GM19035 (cell line): ENCODE measurements at regions not wholly inside any gene's neighbourhood (a gene's known extent, or its start where the extent isn't known, plus 50 kb on each side); places are given as distances from the start of the nearest gene placed in this dataset.
"Not testable (repeated sequence)": the region's sequence is repeated elsewhere in the genome, so short reads cannot be mapped to it uniquely, and the experiment has no call there.

Experiments used
- ATAC-seq: cut with Tn5 transposase; IDR thresholded peaks from one replicate; pipeline ENCODE4 v1.9.1; 2021; ENCODE audit not compliant: unreplicated experiment

- ATAC-seq = no peak
Observed at GRCh38 chr1:38198099-38198498, 151.5 kb upstream of the POU3F1 start.

DNA sequence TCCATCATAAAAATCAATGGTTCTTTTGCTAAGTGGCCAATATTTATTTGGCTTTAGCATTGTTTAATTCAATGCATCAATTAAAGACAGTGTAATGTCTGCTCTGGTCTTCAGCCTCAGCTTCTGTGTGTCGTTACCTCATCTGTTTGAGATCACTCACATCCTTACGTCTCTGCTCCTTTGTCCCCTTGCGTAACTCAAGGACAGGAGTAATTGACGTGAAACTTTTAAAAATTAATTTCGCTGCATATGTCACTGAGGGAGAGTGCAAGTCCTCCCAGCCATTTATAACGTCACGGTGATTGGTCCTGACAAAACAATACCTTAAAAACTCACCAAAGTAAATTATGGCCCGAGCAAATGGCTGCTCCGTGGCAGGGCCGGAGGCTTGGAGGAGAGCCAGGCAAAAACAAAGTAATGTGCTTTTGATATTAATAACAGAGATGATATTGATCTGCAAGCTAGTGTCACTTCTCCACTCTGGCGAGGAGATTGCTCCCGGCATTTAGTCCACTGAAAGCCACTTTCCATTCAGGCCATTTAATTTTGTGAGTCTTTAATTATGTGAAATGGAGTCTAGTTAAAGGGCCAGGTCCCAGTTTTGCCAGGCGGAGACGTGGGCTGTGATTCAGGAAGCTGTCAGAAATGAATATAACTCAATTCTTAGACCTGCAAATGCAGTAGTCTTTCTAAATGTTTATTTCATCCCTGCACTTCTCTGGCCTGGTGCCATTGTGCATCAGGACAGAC, 150.9 kb upstream of the POU3F1 start:
- ATAC-seq = no peak

DNA sequence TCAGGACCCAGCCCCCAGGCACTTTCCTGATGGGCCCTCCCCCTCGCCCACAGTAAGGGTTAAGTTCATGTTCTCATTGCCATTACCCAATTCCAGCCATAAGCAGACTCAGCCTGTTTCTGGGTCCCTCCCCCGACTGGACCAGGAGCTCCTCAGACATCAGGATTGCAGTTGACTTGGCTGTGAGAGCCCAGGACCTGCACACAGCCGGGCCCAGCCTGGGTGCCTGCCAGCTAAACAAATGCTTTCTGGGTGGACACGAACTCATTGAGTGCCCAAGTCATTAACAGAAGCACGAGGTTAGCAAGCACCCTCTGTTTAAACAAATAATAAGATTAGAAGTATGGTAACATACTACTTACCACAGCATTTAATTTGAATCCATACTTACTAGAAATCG, 147.9 kb upstream of the POU3F1 start:
- no peak for ATAC-seq

DNA sequence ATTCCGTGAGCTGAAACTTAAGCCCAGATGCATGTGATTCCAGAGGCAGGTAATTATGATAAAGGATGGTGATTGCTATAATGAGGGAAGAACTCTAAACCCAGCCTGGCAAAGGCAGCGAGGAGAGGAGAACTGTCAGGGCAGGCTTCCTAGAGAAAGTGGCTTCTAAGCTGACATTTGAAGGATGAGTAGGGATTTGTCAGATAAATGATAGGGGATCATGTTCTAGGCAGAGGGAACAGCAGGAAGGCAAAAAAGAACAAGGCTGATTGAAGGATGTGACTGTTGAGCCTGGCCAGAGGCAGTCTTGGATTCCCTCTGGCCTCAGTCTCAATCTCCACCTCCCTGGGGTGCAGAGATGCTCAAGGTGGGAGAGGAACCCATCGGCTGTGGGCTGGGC, 146.4 kb upstream of the POU3F1 start:
- ATAC-seq = no peak

- ATAC-seq = no peak
Observed at GRCh38 chr1:38191461-38191860, 144.9 kb upstream of the POU3F1 start.

GRCh38 chr1:38190983-38191382, 144.4 kb upstream of the POU3F1 start:
- ATAC-seq = no peak

DNA sequence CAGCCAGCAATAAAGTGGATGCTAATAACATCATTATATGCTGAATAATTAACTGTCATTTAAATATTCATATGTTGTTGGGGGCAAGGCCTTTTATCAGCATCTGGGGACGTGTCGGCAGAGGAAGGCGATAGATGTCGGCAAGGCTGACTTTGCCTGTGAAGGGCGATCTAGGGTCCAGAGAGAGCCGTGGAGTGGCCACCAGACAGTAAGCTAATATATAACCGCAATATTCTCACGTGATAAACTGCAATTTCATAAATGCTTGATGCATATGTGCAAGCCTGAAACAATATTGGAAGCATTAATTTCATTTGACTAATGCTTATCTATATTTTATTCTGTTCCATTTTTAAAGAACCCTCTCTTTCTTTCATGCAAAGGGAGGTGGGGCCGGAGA, 141.0 kb upstream of the POU3F1 start:
- no peak for ATAC-seq

GRCh38 chr1:38186566-38186965, 140.0 kb upstream of the POU3F1 start:
- no peak for ATAC-seq

GRCh38 chr1:38185913-38186312, 139.3 kb upstream of the POU3F1 start:
- no peak for ATAC-seq

DNA sequence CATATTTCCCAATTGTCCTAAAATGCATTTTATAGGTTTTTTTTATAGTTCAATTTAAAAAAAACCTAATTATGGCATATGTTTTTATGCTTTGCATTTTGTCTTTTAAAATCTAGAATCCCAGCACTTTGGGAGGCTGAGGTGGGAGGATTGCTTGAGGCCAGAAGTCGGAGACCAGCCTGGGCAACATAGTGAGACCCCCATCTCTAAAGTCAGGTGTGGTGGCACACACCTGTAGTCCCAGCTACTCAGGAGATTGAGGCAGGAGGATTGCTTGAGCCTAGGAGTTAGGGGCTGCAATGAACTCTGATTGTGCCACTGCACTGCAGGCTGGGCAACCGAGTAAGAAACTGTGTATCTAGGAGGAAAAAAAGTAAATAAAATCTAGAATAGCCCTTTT, 137.2 kb upstream of the POU3F1 start:
- no peak for ATAC-seq

GRCh38 chr1:38183096-38183495, 136.5 kb upstream of the POU3F1 start:
- ATAC-seq = no peak

GRCh38 chr1:38180388-38180787, 133.8 kb upstream of the POU3F1 start:
- ATAC-seq = not testable (repeated sequence)

DNA sequence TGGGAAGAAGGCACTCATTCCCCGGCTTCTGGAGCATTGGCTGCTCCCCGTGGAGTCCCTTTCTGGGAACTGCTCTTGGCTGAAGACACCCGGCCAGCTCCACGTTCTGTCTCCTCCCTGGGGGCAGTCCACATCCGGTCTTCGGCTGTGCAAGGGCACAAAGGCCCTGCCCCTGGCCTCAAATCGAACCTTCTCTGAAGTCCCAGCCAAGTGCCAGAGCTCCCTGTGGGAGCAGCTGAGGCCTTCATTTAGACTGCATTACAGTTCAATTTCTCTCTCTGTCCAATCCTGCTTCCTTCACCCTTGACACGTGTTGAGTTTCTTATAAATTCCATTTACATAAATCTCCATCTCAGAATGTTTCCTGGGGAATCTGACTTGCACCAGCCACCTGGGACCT, 132.9 kb upstream of the POU3F1 start:
- ATAC-seq = no peak

- no peak for ATAC-seq
Observed at GRCh38 chr1:38178216-38178615, 131.6 kb upstream of the POU3F1 start.

- no peak for ATAC-seq
Observed at GRCh38 chr1:38175121-38175520, 128.5 kb upstream of the POU3F1 start.

- ATAC-seq = no peak
Observed at GRCh38 chr1:38173848-38174247, 127.3 kb upstream of the POU3F1 start.

- no peak for ATAC-seq
Observed at GRCh38 chr1:38173157-38173831, 126.7 kb upstream of the POU3F1 start.

GRCh38 chr1:38169121-38169520, 122.5 kb upstream of the POU3F1 start:
- no peak for ATAC-seq

GRCh38 chr1:38168365-38168764, 121.8 kb upstream of the POU3F1 start:
- ATAC-seq = no peak

- ATAC-seq = no peak
Observed at GRCh38 chr1:38166461-38166860, 119.9 kb upstream of the POU3F1 start.

DNA sequence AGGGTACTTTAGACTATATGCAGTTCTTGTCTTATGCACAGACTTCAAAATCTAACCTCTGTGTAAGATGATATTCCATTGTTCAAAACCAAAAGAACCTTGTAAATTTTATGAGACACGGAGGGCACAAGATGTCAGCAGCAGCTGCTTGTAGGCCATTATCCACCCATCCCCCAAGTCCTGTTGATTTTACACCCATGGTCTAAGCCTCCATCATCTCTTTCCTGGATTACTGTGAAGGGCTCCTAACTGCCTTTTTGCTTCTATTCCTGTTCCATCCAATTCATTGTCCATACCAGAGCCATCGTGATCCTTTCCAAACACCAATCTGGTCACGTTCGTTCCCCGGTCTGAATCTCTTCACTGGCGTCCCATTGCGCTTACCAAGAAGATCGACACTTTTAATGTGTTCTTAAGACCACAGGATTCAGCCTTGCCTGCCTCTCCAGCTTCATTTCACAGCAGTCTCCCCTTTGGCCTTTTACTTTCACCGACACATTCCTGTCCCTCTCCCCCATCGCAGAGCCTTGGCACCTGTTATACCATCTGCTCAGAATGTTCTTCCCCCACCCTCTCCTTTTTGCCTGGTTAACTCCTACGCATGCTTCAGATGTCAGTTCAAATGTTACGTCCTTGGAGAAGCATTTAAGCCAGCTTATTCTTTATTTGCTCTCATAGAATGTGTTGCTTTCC, 107.3 kb upstream of the POU3F1 start:
- no peak for ATAC-seq
